B cell (primary cell): ENCODE measurements at regions not wholly inside any gene's neighbourhood (a gene's known extent, or its start where the extent isn't known, plus 50 kb on each side); places are given as distances from the start of the nearest gene placed in this dataset.

Experiments used
- EZH2 ChIP-seq: IDR thresholded peaks from 2 replicates; pipeline ENCODE4 v1.6.1; 2012; ENCODE audit warnings: borderline replicate concordance, low read depth, mild to moderate bottlenecking, moderate library complexity, low read length; ENCODE audit not compliant: insufficient read depth, poor library complexity, severe bottlenecking
- TF ChIP-seq, protein P1 (sequence below): fragments of 200-600 bp; IDR thresholded peaks from one replicate; pipeline ENCODE4 v1.8.0; 2022; ENCODE audit warnings: antibody characterized with exemption, mild to moderate bottlenecking

DNA sequence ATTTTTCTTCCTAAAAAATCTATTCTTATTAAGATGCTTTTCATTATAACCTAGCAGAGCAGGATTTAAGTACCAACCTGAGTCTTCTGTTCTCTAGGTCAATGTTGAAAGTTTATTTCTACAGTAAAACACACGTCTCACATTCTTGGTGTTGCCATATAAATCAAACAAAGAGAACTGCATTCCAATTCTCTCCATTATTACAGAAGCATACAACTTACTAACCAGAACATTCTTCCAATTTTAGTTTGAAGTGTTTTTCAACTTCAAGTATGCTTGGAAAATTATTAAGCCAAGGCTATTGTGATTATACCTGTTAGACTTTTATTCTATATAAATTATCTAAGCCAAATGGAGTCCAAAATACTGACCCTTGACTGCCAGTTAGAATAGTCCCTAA is 110.4 kb upstream of the PMFBP1 start:
- TF ChIP-seq, protein P1, sequence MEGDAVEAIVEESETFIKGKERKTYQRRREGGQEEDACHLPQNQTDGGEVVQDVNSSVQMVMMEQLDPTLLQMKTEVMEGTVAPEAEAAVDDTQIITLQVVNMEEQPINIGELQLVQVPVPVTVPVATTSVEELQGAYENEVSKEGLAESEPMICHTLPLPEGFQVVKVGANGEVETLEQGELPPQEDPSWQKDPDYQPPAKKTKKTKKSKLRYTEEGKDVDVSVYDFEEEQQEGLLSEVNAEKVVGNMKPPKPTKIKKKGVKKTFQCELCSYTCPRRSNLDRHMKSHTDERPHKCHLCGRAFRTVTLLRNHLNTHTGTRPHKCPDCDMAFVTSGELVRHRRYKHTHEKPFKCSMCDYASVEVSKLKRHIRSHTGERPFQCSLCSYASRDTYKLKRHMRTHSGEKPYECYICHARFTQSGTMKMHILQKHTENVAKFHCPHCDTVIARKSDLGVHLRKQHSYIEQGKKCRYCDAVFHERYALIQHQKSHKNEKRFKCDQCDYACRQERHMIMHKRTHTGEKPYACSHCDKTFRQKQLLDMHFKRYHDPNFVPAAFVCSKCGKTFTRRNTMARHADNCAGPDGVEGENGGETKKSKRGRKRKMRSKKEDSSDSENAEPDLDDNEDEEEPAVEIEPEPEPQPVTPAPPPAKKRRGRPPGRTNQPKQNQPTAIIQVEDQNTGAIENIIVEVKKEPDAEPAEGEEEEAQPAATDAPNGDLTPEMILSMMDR, result no peak
- no peak for TF ChIP-seq EZH2
